SKM-1 (cell line): ENCODE measurements at regions not wholly inside any gene's neighbourhood (a gene's known extent, or its start where the extent isn't known, plus 50 kb on each side); places are given as distances from the start of the nearest gene placed in this dataset.
A peak's percentile ranks its signal among the peaks of the same experiment; 100 is the strongest.

ENCODE experiments used
- DNase-seq: peaks from one replicate; lab custom pipeline; 2025; ENCODE audit not compliant: unreplicated experiment; lab: John Stamatoyannopoulos, UW

- DNase-seq = no peak
Measured at GRCh38 chr6:145327586-145327985, 407.7 kb downstream of the EPM2A start.

DNA sequence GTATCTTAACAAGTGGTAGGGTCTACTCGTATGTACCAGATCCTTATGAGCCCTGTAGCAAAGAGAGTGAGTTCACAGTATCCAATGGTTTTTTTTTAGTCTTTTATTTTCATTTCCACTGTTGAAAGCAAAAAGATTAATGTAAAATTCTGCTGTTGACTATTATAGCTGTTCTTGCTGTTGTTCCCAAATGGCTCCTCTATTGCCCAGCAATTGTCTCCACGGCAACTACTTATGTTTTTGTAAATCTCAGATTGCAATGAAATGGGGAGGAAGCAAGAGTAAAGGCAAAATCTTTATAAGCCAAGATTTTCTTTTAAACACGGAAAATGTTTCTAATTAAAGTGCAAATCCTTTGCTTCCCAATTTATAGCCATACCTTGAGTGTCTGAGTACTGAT lies 406.1 kb downstream of the EPM2A start:
- no peak for DNase-seq

DNA sequence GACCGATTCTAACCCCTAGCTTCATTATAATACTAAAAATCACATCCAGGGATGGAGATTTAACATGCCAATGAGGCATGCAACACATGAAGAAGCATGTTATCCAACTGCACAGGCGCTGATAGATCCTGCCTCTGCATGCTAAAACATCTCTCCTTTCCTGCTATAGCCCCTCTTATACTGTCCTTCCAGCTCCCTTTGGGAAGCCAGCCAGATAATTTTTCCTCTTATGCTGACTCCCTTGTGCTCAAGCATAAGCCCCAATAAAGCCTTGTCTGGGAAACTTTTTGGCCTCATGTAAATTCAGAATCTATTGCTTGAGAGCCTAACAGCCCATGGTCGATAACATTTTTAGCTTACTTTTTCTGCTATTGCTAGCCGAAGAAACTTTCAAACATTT lies 404.3 kb downstream of the EPM2A start:
- no peak for DNase-seq

- DNase-seq = no peak
Measured at GRCh38 chr6:145332011-145332410, 403.3 kb downstream of the EPM2A start.

GRCh38 chr6:145336119-145336518 lies 399.2 kb downstream of the EPM2A start:
- DNase-seq = no peak

- DNase-seq = no peak
Measured at GRCh38 chr6:145339089-145339488, 396.2 kb downstream of the EPM2A start.

- DNase-seq = no peak
Measured at GRCh38 chr6:145340256-145340655, 395.1 kb downstream of the EPM2A start.

- no peak for DNase-seq
Measured at GRCh38 chr6:145345094-145345493, 390.2 kb downstream of the EPM2A start.

DNA sequence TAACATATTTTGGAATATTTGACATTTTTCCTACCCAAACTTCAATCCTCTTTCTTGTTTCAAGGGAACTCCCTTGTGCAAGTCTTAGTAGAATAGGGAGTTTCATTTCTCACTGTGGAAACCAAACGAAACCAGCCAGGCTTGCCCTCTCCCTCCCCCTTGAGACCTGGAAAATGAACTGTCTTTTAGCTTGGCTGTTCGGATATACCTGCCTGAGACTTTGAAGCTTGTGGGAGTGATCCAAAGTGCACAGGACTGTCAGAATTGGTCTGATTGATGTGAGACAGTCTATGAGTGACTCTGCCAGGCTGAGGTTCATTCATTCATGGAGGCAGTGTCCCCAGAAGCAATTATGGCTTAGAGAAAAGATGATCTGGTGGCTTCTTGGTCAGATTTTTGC lies 388.1 kb downstream of the EPM2A start:
- no peak for DNase-seq

GRCh38 chr6:145349950-145350510 lies 385.3 kb downstream of the EPM2A start:
- no peak for DNase-seq

GRCh38 chr6:145350928-145351327 lies 384.4 kb downstream of the EPM2A start:
- no peak for DNase-seq

- DNase-seq = no peak
Measured at GRCh38 chr6:145352382-145353080, 382.8 kb downstream of the EPM2A start.

DNA sequence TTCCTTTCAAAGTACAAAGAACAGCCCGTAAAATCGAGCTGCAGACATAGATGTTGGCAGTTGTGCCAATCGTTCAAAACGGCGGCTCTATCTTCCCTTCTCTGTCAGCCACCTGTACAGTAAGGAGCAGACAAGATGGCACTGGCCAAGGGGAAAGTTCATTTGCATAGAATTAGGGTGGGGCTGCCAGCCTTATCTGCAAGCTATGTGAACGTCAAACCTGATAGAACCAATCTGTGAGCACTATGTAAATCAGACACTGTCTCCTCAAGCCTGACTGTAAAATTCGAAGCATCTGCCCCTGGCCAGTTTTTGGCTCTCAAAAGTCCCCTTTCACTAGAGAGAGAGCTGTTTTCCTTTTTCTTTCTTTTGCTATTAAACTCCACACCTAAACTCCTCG lies 374.5 kb downstream of the EPM2A start:
- DNase-seq = no peak

DNA sequence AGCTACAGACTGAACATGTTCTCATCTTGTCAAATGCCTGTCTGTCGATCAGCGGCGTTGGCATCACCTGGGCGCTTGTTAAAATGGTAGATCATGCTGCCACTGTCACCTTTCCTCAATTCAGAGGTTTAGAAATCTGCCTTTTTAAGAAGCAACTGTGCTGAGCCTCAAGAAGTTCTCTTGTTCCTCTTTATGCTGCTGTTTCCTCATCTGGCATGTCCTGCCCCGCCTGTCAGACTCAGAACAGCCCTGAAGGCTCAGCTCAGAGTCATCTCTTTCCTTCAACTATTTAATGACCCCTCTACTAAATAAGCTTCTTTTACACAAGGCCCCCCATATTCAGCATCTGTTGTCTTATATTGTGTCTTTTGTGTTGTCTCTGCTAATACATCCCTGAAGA lies 368.2 kb downstream of the EPM2A start:
- peak; percentile 10 for DNase-seq

DNA sequence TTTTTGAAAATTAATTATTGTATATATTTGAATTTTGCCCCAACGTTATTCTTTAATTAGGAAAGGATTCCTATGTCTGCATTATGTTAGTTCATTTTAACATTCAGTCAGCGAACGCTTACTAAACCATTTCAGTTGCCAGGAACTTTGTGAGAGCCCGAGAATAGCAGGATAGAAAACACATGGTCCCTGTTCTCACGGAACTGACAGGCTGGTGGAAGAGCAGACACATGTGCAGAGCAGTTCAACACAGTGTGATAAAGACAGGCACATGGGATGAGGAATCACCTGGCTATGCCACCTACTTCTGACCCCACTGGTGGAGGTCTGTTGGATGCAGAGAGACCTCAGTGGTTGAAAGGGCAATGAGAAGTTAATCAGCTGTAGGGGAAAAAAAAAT lies 367.2 kb downstream of the EPM2A start:
- no peak for DNase-seq

- DNase-seq = no peak
Measured at GRCh38 chr6:145370559-145370958, 364.8 kb downstream of the EPM2A start.

DNA sequence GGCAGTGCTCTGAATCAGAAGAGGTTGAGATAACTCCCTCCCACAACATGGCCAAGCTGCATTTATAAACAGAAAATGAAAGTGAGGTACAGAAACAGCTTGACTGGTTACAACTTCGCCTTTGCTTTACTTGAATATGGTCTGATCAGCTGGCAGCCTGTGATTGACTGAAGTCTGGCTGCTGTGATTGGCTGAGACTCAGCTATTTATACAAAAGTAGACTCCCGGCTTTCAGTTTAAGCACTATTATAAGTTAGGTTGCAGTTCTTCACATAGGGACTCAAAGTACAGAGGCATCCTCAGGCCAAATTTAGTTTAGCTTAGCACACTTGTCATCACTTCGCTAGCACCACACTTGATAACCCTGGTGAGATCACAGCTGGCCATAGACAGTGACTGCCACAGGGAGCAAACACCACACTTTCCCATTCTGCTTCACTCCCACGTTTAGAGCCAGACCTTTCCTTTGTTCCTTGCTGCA lies 362.6 kb downstream of the EPM2A start:
- DNase-seq = no peak

- DNase-seq = no peak
Measured at GRCh38 chr6:145373826-145374225, 361.5 kb downstream of the EPM2A start.

GRCh38 chr6:145374570-145374969 lies 360.8 kb downstream of the EPM2A start:
- no peak for DNase-seq

DNA sequence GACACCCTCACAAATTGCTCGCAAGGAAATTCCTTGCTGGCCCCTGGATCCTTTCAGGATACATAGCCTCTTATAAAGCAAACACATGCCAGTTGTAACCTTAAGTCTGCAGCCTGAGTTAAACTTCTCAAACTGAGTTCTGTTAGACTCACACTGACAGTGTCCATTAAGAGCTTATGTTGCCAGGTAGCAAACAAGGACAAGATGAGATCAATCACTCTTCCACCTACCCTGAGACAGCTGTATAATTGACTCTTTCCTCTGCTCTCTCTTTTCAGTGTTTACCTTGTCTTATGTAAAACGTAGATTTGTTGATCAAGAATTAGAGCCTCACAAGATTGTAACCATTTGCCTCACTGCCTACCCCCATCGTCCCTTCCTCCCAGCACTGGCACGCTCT lies 359.8 kb downstream of the EPM2A start:
- DNase-seq = no peak

- no peak for DNase-seq
Measured at GRCh38 chr6:145380186-145380585, 355.1 kb downstream of the EPM2A start.

- no peak for DNase-seq
Measured at GRCh38 chr6:145381941-145382340, 353.4 kb downstream of the EPM2A start.

DNA sequence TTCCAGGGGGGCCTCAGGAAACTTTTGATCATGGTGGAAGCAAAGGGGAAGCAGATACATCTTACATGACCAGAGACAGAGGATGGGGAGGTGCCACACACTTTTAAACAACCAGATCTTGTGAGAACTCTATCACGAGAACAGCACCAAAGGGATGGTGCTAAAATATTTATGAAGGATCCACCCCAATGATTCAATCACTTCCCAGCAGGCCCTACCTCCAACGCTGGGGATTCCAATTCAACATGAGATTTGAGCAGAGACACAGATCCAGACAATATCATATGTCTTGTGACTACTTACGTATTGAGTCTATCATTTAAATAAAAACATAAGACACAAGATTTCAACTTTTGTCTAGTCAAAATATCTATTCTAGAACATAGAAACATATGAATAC lies 351.9 kb downstream of the EPM2A start:
- DNase-seq = no peak
